OCI-LY1 (cell line): ENCODE measurements at regions not wholly inside any gene's neighbourhood (a gene's known extent, or its start where the extent isn't known, plus 50 kb on each side); places are given as distances from the start of the nearest gene placed in this dataset.
A peak's percentile ranks its signal among the peaks of the same experiment; 100 is the strongest.

Source experiments
- H2AFZ ChIP-seq: fragments of 200-600 bp; sonication (generic), shearing (Covaris generic); 2 replicates; pipeline ENCODE4 v1.6.0; 2014; ENCODE audit warnings: antibody characterized with exemption, mild to moderate bottlenecking, low read length
- H3F3A ChIP-seq: fragments of 200-600 bp; sonication (generic), shearing (Covaris generic); 2 replicates; pipeline ENCODE4 v1.6.0; 2014; ENCODE audit warnings: mild to moderate bottlenecking, antibody characterized with exemption, low read length, moderate library complexity; ENCODE audit not compliant: insufficient read depth
- H3K27ac ChIP-seq: fragments of 200-600 bp; sonication (generic); 2 replicates; pipeline ENCODE4 v1.5.1; 2014; ENCODE audit warnings: low read length, mixed run types, mild to moderate bottlenecking, low read depth; ENCODE audit not compliant: poor library complexity, severe bottlenecking
- H3K27me3 ChIP-seq: fragments of 200-600 bp; sonication (generic); 2 replicates; pipeline ENCODE4 v1.6.0; 2014; ENCODE audit warnings: antibody characterized with exemption, mild to moderate bottlenecking, low read length, moderate library complexity; ENCODE audit not compliant: insufficient read depth
- H3K36me3 ChIP-seq: fragments of 200-600 bp; sonication (generic); 2 replicates; pipeline ENCODE4 v1.6.1; 2014; ENCODE audit warnings: mild to moderate bottlenecking, antibody characterized with exemption, low read length, moderate library complexity, mixed read lengths; ENCODE audit not compliant: insufficient read depth
- H3K4me1 ChIP-seq: fragments of 200-600 bp; sonication (generic); 2 replicates; pipeline ENCODE4 v1.5.1; 2014; ENCODE audit warnings: mild to moderate bottlenecking, low read length, moderate library complexity; ENCODE audit not compliant: insufficient read depth, severe bottlenecking
- H3K4me2 ChIP-seq: fragments of 200-600 bp; sonication (generic), shearing (Covaris generic); 2 replicates; pipeline ENCODE4 v1.6.1; 2014; ENCODE audit warnings: low read length
- H3K4me3 ChIP-seq: fragments of 200-600 bp; sonication (generic); 2 replicates; pipeline ENCODE4 v1.5.1; 2014; ENCODE audit warnings: low read length, low read depth, mild to moderate bottlenecking, mixed read lengths; ENCODE audit not compliant: poor library complexity, severe bottlenecking
- H3K79me2 ChIP-seq: fragments of 200-600 bp; shearing (Covaris generic); 2 replicates; pipeline ENCODE4 v1.6.1; 2016; ENCODE audit warnings: mixed run types, low read length, mixed read lengths; ENCODE audit not compliant: insufficient read depth
- H3K9ac ChIP-seq: fragments of 200-600 bp; sonication (generic), shearing (Covaris generic); 2 replicates; pipeline ENCODE4 v1.6.1; 2014; ENCODE audit warnings: mild to moderate bottlenecking, low read length, mixed read lengths
- H3K9me2 ChIP-seq: fragments of 200-600 bp; sonication (generic), shearing (Covaris generic); 2 replicates; pipeline ENCODE4 v1.6.1; 2014; ENCODE audit warnings: low read depth, mild to moderate bottlenecking, low read length, mixed read lengths
- H3K9me3 ChIP-seq: fragments of 200-600 bp; shearing (Covaris generic); 2 replicates; pipeline ENCODE4 v1.6.1; 2014; ENCODE audit warnings: low read length, mixed read lengths
- H4K20me1 ChIP-seq: fragments of 200-600 bp; sonication (generic), shearing (Covaris generic); 2 replicates; pipeline ENCODE4 v1.6.0; 2016; ENCODE audit warnings: mild to moderate bottlenecking, low read length; ENCODE audit not compliant: insufficient read depth
- CTCF ChIP-seq: fragments of 200-600 bp; sonication (generic), shearing (Covaris generic); IDR thresholded peaks from 2 replicates; pipeline ENCODE4 v1.5.1; 2017; ENCODE audit warnings: mild to moderate bottlenecking, antibody characterized with exemption, low read length, moderate library complexity, mixed read lengths
- EZH2 ChIP-seq: fragments of 200-600 bp; sonication (generic), shearing (Covaris generic); IDR thresholded peaks from 2 replicates; pipeline ENCODE4 v1.8.0; 2017; ENCODE audit warnings: borderline replicate concordance, mixed run types, mild to moderate bottlenecking, antibody characterized with exemption, low read length, moderate library complexity, mixed read lengths

GRCh38 chr14:65225299-65226159, 123.2 kb upstream of the MAX start:
- Histone ChIP-seq H3K4me1 (peaks cover 65% of the 10 kb centered on the region), H2AFZ (no peak overlapping the region)

GRCh38 chr14:65226824-65227604, 124.7 kb upstream of the MAX start:
- Histone ChIP-seq H3K79me2 (no peaks in the 10 kb centered on the region), H3K27ac (no peak overlapping the region), H3K9me2 (no peaks in the 10 kb centered on the region), H3K27me3 (no peaks in the 10 kb centered on the region), H3K9ac (no peak overlapping the region), H3F3A (no peaks in the 10 kb centered on the region), H3K4me2 (no peak overlapping the region), H3K9me3 (no peaks in the 10 kb centered on the region), H4K20me1 (no peaks in the 10 kb centered on the region), H3K4me3 (no peak overlapping the region), H2AFZ (no peak overlapping the region), H3K4me1 (peaks cover 67% of the 10 kb centered on the region), H3K36me3 (no peaks in the 10 kb centered on the region)
- no peak for TF ChIP-seq EZH2
- no peak for TF ChIP-seq CTCF

More at GRCh38 chr14:65225299-65226159, 123.2 kb upstream of the MAX start:
- no peaks in the 10 kb centered on the region for H3K79me2 ChIP-seq
- H3K9me2 ChIP-seq: no peaks in the 10 kb centered on the region
- H3F3A ChIP-seq: no peaks in the 10 kb centered on the region
- H3K36me3 ChIP-seq: no peaks in the 10 kb centered on the region
- H3K4me3 ChIP-seq: no peak overlapping the region
- H3K4me2 ChIP-seq: no peak overlapping the region
- H3K27me3 ChIP-seq: no peaks in the 10 kb centered on the region
- TF ChIP-seq EZH2: no peak
- no peak for TF ChIP-seq CTCF
- H3K27ac ChIP-seq: no peak overlapping the region
- no peaks in the 10 kb centered on the region for H4K20me1 ChIP-seq
- no peak overlapping the region for H3K9ac ChIP-seq
- H3K9me3 ChIP-seq: no peaks in the 10 kb centered on the region

GRCh38 chr14:65228436-65228835, 126.1 kb upstream of the MAX start:
- no peaks in the 10 kb centered on the region for H3K9me2 ChIP-seq
- H2AFZ ChIP-seq: no peak overlapping the region
- H3F3A ChIP-seq: no peaks in the 10 kb centered on the region
- TF ChIP-seq CTCF (no peak), EZH2 (no peak)
- no peak overlapping the region; the same call in 1 of the 2 replicates for H3K9ac ChIP-seq
- no peak overlapping the region for H3K4me3 ChIP-seq
- no peaks in the 10 kb centered on the region for H4K20me1 ChIP-seq
- H3K27ac ChIP-seq: no peak overlapping the region
- H3K4me1 ChIP-seq: peaks cover 55% of the 10 kb centered on the region
- H3K27me3 ChIP-seq: no peaks in the 10 kb centered on the region
- no peaks in the 10 kb centered on the region for H3K9me3 ChIP-seq
- H3K4me2 ChIP-seq: peak overlapping the region; percentile 37; the same call in 1 of the 2 replicates
- H3K79me2 ChIP-seq: no peaks in the 10 kb centered on the region
- H3K36me3 ChIP-seq: no peaks in the 10 kb centered on the region
